SU-DHL-6 (cell line): ENCODE measurements at regions not wholly inside any gene's neighbourhood (a gene's known extent, or its start where the extent isn't known, plus 50 kb on each side); places are given as distances from the start of the nearest gene placed in this dataset.

Experiments
- CTCF ChIP-seq: fragments of 200-600 bp; sonication (generic); IDR thresholded peaks from one replicate; pipeline ENCODE4 v1.5.1; 2017; ENCODE audit warnings: antibody characterized with exemption, mild to moderate bottlenecking, low read length, moderate library complexity; ENCODE audit not compliant: insufficient read depth, poor library complexity, severe bottlenecking
- EZH2phosphoT487 ChIP-seq: fragments of 200-600 bp; sonication (generic), shearing (Covaris generic); conservative IDR thresholded peaks from 2 replicates; pipeline ENCODE4 v1.6.1; 2018; ENCODE audit warnings: mild to moderate bottlenecking, antibody characterized with exemption, low read length, moderate library complexity, mixed read lengths

DNA sequence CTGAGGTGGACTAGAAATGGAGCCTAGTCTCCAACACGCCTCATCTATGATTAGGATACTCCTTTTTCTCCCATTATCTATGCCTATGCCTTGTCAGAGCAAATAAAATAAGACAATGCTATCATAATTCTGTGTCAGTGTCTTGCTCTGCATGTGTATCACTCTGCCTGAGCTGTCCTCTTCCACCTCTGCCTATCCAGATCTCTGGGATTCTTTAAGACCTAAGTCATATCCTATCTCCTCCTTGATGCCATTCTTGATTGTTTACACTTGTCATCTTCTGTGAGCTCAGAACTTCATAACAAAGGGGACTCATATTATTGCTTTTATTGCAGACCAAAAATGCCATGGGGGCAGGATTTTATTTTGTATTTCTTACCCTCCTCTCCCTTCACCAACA, 351.2 kb upstream of the C9orf72 start:
- no peak for TF ChIP-seq CTCF
- TF ChIP-seq EZH2phosphoT487 = no peak
